AG09319 (cell line): ENCODE measurements at regions not wholly inside any gene's neighbourhood (a gene's known extent, or its start where the extent isn't known, plus 50 kb on each side); places are given as distances from the start of the nearest gene placed in this dataset.

Experiments used
- DNase-seq: peaks from one replicate; pipeline ENCODE4 v3.0.0-alpha.2; 2010; ENCODE audit warnings: low read depth; ENCODE audit errors: extremely low read depth
- CTCF ChIP-seq: IDR thresholded peaks from 2 replicates; pipeline ENCODE4 v1.5.1; 2011; ENCODE audit warnings: low read depth, mild to moderate bottlenecking, inconsistent platforms, low read length, moderate library complexity

- TF ChIP-seq CTCF = no peak
- DNase-seq = no peak
Observed at GRCh38 chr4:138602664-138603063, 360.5 kb upstream of the SLC7A11 start.

- no peak for TF ChIP-seq CTCF
Observed at GRCh38 chr4:138599965-138600364, 357.8 kb upstream of the SLC7A11 start.

GRCh38 chr4:138598226-138598625 is 356.1 kb upstream of the SLC7A11 start:
- no peak for DNase-seq
- TF ChIP-seq CTCF = no peak

More at GRCh38 chr4:138599965-138600364, 357.8 kb upstream of the SLC7A11 start:
- DNase-seq = no peak

- no peak for DNase-seq
- no peak for TF ChIP-seq CTCF
Observed at GRCh38 chr4:138596896-138597295, 354.7 kb upstream of the SLC7A11 start.

- no peak for TF ChIP-seq CTCF
- no peak for DNase-seq
Observed at GRCh38 chr4:138595731-138596460, 353.7 kb upstream of the SLC7A11 start.

GRCh38 chr4:138595171-138595570 is 353.0 kb upstream of the SLC7A11 start:
- DNase-seq = no peak
- TF ChIP-seq CTCF = no peak

GRCh38 chr4:138592796-138593195 is 350.6 kb upstream of the SLC7A11 start:
- no peak for DNase-seq
- no peak for TF ChIP-seq CTCF
